HG03196 (cell line): ENCODE measurements at regions not wholly inside any gene's neighbourhood (a gene's known extent, or its start where the extent isn't known, plus 50 kb on each side); places are given as distances from the start of the nearest gene placed in this dataset.
"Not testable (repeated sequence)": the region's sequence is repeated elsewhere in the genome, so short reads cannot be mapped to it uniquely, and the experiment has no call there.

ENCODE experiments used
- ATAC-seq: cut with Tn5 transposase; IDR thresholded peaks from one replicate; pipeline ENCODE4 v1.9.1; 2021; ENCODE audit not compliant: unreplicated experiment

DNA sequence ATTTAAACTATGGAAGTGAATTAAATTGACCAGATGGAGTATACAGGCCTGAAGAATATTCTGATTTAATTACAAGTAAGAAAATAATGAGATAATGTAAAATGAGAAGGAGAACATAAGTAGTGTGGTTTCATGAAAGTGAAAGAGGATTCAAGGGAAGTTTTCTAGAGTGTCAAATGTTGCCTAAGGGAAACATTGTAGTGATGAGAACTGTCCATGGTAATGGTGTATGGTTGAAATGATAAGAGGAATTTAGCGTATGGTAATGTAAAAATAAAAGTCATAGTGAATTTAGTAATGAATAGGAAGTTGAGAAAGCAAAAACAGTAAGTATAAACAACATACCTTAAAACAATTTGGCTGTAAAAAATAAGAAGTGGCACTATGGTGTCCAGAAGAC is 1954.6 kb upstream of the FLRT2 start:
- no peak for ATAC-seq

DNA sequence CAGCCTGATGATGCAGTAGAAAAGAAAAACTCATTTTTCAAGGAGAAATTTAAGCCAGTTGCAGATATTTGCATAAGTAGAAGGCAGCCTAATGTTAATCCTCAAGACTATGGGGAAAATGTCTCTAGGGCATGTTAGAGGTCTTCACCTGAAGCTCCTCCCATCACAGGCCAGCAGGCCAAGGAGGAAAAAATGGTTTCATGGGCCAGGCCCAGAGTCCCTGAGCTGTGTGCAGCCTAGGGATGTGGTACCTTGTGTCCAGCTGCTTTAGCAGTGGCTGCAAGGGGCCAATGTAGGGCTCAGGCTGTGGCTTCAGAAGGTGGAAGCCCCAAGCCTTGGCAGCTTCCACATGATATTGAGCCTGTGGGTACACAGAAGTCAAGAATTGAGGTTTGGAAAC is 1946.7 kb upstream of the FLRT2 start:
- no peak for ATAC-seq

DNA sequence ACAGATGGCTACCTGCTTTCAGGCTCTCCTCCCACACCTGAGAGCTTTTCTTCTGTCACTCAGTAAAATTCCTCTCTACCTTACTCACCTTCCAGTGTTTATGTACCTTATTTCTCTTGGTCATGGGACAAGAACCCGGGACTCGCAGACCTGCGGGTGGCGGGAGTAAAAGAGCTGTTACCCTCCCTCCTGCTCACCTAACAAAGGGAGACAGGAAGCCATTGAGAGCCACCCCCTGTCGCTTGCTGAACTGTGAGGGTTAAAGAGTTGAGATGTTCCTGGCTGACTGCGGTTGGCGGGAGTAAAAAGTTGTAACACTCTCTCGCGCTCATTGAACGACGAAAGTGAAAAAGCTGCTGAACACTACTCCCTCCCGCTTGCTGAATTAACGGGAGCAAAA is 1935.1 kb upstream of the FLRT2 start:
- ATAC-seq: no peak

DNA sequence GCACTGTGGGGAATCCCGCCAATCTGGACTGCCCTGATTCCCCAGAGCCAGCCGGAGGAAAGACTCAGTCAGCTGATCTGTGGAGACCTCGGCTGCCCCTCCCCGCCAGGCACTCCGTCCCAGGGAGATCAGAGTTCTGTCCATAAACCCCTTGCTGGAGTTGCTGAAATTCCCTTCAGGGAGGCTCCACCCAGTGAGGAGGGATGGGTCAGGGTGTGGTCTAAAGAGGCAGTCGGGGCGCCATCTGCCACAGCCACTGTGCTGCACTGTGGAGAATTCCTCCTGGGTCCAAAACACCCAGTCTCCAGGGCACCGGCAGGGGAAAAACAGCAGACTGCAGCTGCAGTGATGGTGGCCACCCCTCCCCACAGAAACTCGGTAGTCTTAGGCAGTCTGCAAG is 1922.3 kb upstream of the FLRT2 start:
- ATAC-seq: no peak

DNA sequence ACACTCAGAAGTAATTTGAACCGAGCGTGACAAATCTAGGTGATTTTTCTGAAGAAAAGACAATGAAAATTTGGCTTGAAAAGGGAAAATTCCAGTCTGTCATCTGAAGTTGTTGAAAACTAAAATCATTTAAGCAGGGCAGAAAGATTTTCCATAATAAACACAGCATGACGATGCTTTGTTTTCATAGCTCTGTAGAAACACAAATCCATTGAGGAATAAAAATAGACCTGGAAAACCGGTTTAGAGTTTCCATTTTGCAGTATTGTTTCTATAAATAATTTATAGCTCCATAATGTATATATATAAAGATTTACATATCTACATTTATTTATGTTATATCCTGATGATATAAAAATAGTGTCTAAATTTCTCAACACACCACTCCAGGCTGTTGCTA is 1918.5 kb upstream of the FLRT2 start:
- ATAC-seq: no peak

DNA sequence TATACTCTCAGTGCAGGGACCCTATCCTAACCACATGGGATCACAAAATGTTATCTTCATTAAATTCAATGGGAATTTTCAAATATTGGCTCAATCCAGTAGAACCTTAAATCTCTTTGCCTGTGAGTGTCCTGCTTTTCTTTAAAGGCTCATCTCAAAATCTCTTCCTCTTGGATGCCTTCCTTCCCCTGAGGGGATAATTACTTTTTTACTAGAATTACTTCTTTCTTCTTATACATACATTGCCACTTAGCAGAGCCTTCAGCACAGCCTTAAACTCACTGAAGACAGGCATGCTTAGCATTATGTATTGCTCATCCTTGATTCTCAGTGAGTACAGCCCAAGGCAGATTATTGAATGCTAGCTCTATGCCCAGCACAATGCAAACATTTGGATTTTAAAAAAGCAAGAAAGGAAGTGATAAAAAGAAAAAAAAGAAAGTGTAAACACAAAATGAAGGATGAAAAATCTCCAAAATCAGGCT is 1918.0 kb upstream of the FLRT2 start:
- no peak for ATAC-seq

DNA sequence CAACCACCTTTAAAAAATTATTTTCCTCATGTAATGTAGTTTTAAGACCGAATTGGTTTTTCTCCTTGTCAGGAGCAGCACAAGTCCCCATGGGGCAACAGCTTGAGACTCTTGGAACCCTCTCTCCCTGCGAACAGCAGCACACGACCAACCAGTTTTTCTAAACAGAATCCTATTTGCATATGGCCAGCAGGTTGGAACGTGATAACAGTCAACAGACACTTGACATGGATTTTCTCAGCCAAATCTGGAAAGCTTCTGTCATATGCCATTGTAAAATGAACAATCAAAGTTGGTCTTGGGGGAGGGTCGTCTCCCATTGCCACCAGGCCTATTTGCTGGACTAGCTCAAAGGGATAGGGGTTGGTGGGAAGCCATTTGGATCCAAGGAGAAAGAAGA is 1915.0 kb upstream of the FLRT2 start:
- ATAC-seq: no peak

DNA sequence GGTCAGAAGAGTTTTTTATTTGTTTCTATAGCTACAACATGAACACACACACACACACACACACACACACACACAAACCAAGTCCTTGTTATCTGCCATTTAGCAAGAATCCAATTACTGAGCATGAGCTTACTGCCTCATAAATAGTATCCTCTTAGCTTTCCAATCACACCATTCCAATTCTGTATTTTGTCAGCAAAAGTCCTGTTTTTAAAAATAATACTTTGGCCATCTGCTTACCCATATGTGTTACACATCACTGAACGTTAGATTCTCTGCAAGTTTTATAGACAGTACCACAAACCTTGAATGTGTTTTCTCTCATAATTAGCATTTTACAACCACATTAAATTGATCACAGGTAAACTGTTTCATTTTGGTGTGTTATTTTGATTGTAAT is 1905.4 kb upstream of the FLRT2 start:
- no peak for ATAC-seq

DNA sequence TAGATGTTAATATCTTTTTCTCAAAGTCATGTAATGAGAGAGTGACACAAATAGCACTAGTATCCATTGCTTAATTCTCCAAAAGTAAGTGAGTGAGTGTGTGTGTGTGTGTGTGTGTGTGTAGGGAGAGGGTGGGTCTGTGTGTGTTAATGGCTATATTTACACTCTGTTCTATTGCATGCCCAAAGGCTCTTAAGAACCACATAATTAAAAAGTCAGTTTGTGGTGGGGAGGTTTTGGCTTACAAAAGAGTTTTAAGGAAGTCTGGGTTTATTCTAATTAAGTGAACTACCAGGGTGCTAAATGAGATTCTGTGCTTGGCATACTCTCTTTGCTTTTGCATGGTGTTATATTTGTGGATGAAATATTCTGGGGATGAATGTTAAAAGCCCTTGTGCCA is 1897.6 kb upstream of the FLRT2 start:
- ATAC-seq: no peak

DNA sequence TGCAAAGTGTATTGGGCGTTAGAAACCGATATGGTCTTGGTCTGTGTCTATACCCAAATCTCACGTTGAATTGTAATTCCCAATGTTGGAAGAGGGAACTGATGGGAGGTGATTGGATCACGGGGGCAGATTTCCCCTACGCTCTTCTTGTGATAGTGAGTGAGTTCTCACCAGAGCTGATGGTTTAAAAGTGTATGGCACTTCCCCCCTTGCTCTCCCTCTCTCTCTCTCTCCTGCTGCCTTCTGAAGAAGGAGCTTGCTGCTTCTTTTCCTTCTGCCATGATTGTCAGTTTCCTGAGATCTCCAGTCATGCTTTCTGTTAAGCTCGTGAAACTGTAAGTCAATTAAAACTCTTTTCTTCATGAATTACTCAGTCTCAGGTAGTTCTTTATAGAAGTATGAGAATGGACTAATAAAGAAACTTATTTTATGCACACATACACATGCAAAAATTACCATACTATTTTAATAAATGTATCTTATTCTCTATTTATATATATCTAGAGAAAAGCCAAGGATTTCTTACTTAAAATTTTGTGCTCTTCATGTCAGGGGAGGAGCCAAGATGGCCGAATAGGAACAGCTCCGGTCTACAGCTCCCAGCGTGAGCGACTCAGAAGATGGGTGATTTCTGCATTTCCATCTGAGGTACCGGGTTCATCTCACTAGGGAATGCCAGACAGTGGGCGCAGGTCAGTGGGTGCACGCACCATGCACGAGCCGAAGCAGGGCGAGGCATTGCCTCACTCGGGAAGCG is 1891.0 kb upstream of the FLRT2 start:
- ATAC-seq: no peak

DNA sequence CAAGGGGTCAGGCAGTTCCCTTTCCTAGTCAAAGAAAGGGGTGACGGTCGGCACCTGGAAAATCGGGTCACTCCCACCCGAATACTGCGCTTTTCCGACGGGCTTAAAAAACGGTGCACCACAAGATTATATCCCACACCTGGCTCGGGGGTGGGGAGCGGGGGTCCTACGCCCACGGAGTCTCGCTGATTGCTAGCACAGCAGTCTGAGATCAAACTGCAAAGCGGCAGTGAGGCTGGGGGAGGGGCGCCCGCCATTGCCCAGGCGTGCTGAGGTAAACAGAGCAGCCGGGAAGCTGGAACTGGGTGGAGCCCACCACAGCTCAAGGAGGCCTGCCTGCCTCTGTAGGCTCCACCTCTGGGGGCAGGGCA is 1890.5 kb upstream of the FLRT2 start:
- ATAC-seq: not testable (repeated sequence)

DNA sequence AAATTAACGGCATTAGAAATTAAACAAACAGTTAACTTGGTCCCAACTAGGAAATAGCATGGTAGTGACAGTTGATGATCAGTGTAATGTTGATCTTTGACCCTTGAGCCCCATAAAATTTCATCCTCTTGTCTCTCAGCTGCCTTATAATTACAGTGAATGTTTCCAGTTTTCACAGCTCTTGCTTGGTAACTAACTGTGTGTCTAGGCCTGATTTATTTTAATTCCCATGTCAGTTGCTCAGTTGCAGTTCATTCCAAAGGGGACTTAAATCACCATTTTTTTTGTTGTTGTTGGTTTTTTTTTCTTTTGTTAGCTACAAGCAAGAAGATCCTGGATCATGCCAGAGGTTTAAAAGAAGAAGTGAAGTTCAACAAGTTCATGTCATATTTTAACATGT is 1883.7 kb upstream of the FLRT2 start:
- ATAC-seq: no peak

DNA sequence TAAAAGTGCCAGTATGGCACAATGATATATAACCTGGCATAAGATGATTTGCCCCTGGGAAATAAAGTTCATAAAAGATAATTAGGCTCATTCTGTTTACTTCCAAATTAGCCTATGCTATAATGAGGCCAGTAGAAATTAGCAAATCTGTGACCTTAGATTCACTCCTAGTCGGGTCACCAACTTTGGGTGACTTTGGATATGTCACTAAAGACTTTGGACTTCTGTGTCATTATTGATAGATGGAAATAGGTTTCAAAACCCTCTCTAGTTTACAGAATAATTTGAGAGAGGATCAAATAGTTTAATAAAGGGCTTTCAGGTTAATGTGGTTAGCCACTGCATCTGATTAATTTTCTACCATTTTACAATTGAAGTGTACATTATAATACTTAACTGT is 1869.3 kb upstream of the FLRT2 start:
- ATAC-seq: no peak

DNA sequence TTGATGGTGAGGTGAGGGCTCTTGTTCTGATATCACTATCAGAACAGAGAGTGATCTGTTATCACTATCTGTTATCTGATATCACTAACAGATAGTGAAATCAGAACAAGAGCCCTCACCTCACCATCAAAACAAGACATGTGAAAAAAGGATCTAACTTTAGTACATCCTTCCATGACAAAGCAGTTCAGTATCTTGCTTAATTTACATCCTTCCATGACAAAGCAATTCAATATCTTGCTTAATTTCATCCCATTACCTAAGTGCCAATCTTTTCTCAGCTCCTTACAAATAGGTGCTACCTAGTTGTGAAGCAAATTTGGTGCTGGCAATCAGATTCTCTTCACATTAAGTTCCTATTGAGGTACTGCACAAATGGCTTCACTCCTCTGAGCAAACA is 1865.6 kb upstream of the FLRT2 start:
- no peak for ATAC-seq

DNA sequence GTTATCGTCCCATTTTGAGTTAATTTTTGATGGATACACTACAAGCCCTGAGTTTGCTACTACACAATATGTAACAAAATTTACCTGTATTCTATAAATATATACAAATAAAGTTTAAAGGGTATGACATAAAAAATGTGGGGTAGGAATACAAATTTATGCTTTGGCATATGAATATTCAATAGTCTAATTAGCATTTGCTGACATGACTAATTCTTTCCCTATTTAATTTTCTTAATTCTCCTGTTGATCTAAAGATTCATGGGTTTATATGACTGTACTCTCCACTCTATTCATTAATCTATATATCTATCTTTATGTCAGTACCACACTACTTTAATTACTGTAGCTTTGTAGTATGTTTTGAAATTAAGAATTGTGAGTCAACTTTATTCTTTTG is 1840.7 kb upstream of the FLRT2 start:
- ATAC-seq: no peak

DNA sequence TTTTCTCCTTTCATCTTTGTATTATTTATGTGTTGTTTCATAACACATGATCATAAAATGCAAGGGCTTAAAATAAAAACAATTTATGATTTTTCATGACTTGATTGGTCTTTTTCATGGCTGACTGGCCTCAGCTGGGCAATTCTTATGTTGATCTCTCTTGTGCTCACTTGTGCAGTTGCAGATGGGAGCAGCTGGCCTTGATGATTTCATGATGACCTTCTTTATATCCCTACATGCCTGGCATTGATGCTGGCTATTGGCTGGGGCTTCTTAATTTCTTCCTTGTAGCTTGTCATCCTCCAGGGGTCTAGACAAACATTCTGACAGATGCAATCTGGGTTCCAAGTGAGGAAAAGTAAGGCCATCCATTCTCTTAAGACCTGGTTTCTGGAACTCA is 1832.8 kb upstream of the FLRT2 start:
- ATAC-seq: no peak

DNA sequence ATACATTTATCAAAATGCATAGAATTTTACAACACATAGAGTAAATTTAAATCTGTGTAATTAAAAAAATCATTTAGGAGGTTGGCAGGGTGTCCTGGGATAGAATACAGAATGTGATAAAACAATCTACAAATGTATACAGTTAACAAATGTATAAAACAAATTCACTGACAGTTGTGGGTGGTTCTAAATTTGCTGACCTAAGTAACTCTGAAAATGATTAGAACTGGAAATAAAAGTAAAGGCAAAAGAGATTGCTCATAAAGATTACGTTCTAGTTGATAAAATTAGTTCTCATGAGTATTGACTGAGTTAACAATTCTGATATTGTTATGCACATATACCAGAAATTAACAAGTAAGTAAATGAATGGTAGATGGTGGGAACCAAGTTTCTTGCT is 1827.3 kb upstream of the FLRT2 start:
- ATAC-seq: no peak

DNA sequence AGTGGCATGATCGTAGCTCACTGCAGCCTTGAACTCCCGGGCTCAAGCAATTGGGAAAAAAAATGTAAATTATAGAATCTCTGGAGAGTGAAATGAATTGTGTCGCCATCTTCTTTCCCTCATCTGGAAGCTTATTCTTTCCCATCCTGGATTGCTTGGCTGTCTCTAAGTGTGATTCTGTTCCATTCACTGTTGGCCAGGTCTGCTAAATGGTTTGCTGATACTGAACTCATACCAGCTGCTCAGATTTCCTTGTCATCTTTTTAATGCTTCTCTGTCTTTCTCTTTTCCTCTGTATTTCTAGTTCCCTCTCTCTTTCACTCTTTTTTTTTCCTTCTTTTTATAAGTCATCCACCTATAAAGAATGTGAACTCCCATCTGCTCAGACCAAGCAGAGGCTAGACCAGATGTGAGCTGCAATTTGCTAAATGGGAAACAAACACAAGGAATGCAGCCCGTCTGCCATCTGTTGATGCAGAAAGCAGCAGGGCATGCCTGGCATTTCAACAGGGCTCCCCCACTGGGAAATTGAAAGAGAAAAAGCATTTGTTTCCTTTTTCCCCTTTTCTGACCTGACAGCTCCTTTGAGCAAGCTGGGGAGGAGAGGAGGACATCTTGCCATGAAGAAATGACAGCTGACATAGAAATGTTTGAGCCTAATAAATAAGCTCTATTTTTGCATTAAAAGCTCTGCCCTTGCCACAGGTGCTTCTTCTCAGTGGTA is 1823.6 kb upstream of the FLRT2 start:
- ATAC-seq: no peak

DNA sequence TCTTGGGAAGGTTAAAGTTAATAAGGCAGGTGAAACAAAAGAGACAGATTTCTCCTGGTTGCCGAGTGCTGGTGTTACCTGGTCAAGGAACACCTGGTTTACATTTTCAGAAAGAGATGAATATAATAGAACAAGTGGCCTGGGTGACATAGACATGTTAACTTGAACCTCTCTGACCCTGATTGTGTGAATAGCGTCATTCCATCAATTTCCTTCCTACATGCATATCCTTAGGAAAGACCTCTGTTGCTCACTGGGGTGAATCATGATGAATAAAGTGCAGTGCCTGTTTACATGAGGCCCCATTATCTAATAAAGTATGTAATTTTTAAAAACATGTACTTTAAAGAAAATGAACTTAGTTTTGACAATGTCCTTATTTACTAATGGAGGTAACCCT is 1822.9 kb upstream of the FLRT2 start:
- no peak for ATAC-seq

DNA sequence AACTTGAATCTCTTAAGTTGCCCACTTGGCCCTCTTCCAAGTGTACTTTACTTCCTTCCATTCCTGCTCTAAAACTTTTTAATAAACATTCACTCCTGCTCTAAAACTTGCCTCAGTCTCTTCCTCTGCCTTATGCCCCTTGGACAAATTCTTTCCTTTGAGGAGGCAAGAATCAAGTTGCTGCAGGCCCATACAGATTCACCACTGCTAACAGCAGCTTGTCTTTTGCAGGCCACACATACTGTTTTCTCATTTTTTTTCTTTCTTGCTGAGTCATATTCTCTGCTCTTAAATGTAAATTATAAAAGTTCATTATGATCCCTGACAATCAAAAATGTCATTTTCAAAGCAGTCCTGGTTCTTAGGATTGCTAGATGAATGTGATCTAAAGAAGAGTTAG is 1820.8 kb upstream of the FLRT2 start:
- ATAC-seq: no peak

DNA sequence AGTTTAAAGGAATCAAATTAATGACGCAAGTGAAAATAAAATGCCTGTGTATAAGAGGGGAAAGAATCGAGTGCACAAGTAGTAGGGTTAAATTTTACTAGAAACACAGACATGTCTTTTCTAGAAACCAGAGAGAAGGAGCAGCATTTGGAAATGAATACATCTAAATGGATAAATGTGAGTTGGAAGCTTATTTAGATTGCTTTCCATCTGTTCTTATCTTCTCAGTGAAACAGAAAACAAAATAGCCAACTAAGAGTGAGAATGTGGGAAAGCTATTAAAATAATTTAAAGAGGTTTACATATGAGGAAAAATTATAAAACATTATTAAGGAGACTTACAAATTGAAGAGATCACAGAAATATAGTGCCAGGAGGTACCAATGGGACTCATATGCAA is 1818.9 kb upstream of the FLRT2 start:
- ATAC-seq: no peak

DNA sequence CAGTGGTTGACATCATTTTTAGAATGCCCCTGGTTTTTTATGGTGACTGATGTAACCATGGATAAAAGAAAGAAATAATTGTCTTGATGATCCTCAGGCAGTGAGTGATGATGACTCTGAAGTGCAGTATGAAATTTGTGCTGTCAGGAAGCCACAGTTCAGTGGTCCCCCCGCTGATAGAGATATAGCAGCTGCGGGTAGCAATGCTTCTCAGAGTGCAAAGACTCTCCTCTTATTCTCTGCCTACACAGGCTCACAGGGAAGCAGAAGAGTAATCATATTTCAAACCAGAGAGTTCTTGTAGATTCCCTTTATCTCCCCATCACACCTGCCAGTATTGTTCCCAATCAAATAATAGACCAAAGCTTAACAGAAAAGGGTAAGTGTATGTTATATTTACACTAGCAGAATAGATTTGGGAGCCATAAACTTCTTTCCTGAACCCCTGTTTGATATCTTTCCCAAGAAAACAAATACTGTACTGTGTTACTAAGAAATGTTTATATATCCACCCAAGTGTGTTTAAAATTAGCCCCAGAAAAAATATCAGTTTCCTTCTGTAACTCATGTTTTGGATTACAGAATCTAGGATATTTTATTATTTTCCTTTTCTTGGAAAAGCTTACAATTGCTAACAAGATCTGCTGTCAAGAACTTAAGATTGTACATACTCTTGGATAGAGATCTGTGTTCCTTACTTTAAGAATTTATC is 1817.4 kb upstream of the FLRT2 start:
- no peak for ATAC-seq
